ENCODE measurements at regions not wholly inside any gene's neighbourhood (a gene's known extent, or its start where the extent isn't known, plus 50 kb on each side); places are given as distances from the start of the nearest gene placed in this dataset.

DNA sequence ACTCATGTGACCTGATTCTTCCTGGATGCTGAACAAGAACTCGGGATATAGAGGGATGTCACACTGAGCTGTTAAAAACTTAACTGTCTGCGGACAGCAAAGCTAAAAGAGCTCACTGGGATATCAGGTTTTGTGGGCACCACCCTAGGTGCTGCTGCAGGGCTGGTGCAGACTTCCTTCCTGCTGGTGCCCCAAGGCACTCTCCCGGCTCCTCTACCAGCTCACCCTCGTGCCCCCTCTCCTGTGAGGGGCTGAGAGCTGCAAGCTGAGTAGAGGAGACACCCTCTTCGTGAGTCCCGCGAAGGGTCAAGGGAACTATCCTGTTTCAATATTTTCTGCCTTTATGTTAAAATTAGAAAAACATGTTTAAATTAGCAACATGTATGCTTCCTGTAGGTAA, 1475.7 kb downstream of the EFNB2 start (continued):
- no peak for TF ChIP-seq EZH2phosphoT487 (IDR thresholded peaks at IDR 0.05; ENCODE audit: unreplicated experiment)
- TF ChIP-seq, protein P1, sequence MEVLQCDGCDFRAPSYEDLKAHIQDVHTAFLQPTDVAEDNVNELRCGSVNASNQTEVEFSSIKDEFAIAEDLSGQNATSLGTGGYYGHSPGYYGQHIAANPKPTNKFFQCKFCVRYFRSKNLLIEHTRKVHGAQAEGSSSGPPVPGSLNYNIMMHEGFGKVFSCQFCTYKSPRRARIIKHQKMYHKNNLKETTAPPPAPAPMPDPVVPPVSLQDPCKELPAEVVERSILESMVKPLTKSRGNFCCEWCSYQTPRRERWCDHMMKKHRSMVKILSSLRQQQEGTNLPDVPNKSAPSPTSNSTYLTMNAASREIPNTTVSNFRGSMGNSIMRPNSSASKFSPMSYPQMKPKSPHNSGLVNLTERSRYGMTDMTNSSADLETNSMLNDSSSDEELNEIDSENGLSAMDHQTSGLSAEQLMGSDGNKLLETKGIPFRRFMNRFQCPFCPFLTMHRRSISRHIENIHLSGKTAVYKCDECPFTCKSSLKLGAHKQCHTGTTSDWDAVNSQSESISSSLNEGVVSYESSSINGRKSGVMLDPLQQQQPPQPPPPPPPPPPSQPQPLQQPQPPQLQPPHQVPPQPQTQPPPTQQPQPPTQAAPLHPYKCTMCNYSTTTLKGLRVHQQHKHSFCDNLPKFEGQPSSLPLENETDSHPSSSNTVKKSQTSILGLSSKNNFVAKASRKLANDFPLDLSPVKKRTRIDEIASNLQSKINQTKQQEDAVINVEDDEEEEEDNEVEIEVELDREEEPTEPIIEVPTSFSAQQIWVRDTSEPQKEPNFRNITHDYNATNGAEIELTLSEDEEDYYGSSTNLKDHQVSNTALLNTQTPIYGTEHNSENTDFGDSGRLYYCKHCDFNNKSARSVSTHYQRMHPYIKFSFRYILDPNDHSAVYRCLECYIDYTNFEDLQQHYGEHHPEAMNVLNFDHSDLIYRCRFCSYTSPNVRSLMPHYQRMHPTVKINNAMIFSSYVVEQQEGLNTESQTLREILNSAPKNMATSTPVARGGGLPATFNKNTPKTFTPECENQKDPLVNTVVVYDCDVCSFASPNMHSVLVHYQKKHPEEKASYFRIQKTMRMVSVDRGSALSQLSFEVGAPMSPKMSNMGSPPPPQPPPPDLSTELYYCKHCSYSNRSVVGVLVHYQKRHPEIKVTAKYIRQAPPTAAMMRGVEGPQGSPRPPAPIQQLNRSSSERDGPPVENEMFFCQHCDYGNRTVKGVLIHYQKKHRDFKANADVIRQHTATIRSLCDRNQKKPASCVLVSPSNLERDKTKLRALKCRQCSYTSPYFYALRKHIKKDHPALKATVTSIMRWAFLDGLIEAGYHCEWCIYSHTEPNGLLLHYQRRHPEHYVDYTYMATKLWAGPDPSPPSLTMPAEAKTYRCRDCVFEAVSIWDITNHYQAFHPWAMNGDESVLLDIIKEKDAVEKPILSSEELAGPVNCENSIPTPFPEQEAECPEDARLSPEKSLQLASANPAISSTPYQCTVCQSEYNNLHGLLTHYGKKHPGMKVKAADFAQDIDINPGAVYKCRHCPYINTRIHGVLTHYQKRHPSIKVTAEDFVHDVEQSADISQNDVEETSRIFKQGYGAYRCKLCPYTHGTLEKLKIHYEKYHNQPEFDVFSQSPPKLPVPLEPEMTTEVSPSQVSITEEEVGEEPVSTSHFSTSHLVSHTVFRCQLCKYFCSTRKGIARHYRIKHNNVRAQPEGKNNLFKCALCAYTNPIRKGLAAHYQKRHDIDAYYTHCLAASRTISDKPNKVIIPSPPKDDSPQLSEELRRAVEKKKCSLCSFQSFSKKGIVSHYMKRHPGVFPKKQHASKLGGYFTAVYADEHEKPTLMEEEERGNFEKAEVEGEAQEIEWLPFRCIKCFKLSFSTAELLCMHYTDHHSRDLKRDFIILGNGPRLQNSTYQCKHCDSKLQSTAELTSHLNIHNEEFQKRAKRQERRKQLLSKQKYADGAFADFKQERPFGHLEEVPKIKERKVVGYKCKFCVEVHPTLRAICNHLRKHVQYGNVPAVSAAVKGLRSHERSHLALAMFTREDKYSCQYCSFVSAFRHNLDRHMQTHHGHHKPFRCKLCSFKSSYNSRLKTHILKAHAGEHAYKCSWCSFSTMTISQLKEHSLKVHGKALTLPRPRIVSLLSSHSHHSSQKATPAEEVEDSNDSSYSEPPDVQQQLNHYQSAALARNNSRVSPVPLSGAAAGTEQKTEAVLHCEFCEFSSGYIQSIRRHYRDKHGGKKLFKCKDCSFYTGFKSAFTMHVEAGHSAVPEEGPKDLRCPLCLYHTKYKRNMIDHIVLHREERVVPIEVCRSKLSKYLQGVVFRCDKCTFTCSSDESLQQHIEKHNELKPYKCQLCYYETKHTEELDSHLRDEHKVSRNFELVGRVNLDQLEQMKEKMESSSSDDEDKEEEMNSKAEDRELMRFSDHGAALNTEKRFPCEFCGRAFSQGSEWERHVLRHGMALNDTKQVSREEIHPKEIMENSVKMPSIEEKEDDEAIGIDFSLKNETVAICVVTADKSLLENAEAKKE (CRISPR knock-in tag; IDR thresholded peaks at IDR 0.05) = no peak

DNA sequence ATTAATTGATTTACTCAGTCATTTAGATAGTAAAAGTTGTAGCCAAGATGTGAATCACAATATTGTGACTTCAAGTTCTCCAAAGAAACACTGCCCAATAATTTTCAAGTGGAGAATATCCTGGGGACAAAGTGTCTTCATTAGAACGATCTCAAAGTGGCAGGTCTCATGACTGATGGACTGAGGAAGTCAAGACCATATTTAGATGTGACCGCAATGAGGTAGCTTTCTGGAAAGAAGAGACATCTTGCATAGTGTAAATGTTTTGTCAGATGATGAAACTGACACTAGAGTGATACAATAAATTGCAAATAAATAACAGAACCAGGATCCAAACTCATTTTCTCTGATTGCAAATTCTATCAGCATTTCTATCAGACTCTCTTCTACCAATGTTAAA, 1476.9 kb downstream of the EFNB2 start:
- H3K9me3 Mint-ChIP-seq = no peaks in the 10 kb centered on the region
- no peak for ATAC-seq
- TF ChIP-seq, protein P2, sequence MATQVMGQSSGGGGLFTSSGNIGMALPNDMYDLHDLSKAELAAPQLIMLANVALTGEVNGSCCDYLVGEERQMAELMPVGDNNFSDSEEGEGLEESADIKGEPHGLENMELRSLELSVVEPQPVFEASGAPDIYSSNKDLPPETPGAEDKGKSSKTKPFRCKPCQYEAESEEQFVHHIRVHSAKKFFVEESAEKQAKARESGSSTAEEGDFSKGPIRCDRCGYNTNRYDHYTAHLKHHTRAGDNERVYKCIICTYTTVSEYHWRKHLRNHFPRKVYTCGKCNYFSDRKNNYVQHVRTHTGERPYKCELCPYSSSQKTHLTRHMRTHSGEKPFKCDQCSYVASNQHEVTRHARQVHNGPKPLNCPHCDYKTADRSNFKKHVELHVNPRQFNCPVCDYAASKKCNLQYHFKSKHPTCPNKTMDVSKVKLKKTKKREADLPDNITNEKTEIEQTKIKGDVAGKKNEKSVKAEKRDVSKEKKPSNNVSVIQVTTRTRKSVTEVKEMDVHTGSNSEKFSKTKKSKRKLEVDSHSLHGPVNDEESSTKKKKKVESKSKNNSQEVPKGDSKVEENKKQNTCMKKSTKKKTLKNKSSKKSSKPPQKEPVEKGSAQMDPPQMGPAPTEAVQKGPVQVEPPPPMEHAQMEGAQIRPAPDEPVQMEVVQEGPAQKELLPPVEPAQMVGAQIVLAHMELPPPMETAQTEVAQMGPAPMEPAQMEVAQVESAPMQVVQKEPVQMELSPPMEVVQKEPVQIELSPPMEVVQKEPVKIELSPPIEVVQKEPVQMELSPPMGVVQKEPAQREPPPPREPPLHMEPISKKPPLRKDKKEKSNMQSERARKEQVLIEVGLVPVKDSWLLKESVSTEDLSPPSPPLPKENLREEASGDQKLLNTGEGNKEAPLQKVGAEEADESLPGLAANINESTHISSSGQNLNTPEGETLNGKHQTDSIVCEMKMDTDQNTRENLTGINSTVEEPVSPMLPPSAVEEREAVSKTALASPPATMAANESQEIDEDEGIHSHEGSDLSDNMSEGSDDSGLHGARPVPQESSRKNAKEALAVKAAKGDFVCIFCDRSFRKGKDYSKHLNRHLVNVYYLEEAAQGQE (IDR thresholded peaks at IDR 0.05; ENCODE audit: unreplicated experiment) = no peak

More for the DNA sequence above, 1476.9 kb downstream of the EFNB2 start:
- no peak overlapping the region for H3K4me3 Mint-ChIP-seq
- peaks cover 2% of the 10 kb centered on the region for H3K27me3 Mint-ChIP-seq (ENCODE audit: insufficient read depth, low read depth, poor library complexity)
- no peaks in the 10 kb centered on the region for H3K36me3 Mint-ChIP-seq (ENCODE audit: low read depth)
- no peak overlapping the region for H3K4me2 ChIP-seq
- no peak overlapping the region for H2AFZ ChIP-seq
- no peaks in the 10 kb centered on the region for H3K4me1 Mint-ChIP-seq
- no peaks in the 10 kb centered on the region for H3K4me1 ChIP-seq (ENCODE audit: insufficient read depth)
- no peak overlapping the region for H3K27ac Mint-ChIP-seq
- H3K9me2 ChIP-seq (ENCODE audit: insufficient read depth) = no peaks in the 10 kb centered on the region
- no peak overlapping the region for H3K4me3 ChIP-seq
- no peaks in the 10 kb centered on the region for H3K79me2 ChIP-seq (replicated peaks; ENCODE audit: insufficient read depth)
- H3K36me3 ChIP-seq (ENCODE audit: insufficient read depth) = no peaks in the 10 kb centered on the region
- no peaks in the 10 kb centered on the region for H3F3A ChIP-seq (replicated peaks; ENCODE audit: low read depth)
- H3K27ac ChIP-seq (ENCODE audit: low read depth) = no peak overlapping the region
- H4K20me1 ChIP-seq (replicated peaks; ENCODE audit: insufficient read depth) = no peaks in the 10 kb centered on the region
- H3K27me3 ChIP-seq (ENCODE audit: insufficient read depth) = no peaks in the 10 kb centered on the region
- DNase-seq (ENCODE audit: low spot score) = no peak

Measured in GM23338 (cell line).